A673 (cell line): ENCODE measurements at regions not wholly inside any gene's neighbourhood (a gene's known extent, or its start where the extent isn't known, plus 50 kb on each side); places are given as distances from the start of the nearest gene placed in this dataset. TPM values are rescaled to one million over a fixed set of nuclear protein-coding genes. Genes with fewer than 3 reads are reported as not detected.

Source experiments
- BruUV-seq: library from RNA; stranded (reverse); fragments of 400-500 nt; replicated peaks from 2 replicates; lab custom pipeline; 2021; lab: Mats Ljungman, UMichigan
- CTCF ChIA-PET: fragments of 300-600 bp; sonication (Branson Sonifier 250); formaldehyde crosslinking; loops from one replicate; lab custom pipeline; 2022; ENCODE audit warnings: antibody characterized with exemption; lab: Charles Lee
- POLR2A ChIA-PET: fragments of 300-600 bp; sonication (Branson Sonifier 250); formaldehyde crosslinking; loops from one replicate; lab custom pipeline; 2022; ENCODE audit warnings: antibody characterized with exemption; ENCODE audit not compliant: low non-redundant PET; lab: Charles Lee
- DNase-seq: peaks from one replicate; pipeline ENCODE4 v3.0.0-alpha.2; 2015; ENCODE audit warnings: low spot score
- H3K27ac ChIP-seq: fragments of 200-600 bp; sonication (generic); 2 replicates; pipeline ENCODE4 v1.5.1; 2016; ENCODE audit warnings: mixed run types, low read depth, mild to moderate bottlenecking, mixed read lengths, antibody characterized with exemption, low read length; ENCODE audit not compliant: poor library complexity, severe bottlenecking
- H3K27me3 ChIP-seq: fragments of 200-600 bp; sonication (generic); replicated peaks from 2 replicates; pipeline ENCODE4 v1.6.1; 2017; ENCODE audit warnings: mixed run types, low read depth, mild to moderate bottlenecking, mixed read lengths, antibody characterized with exemption, low read length; ENCODE audit not compliant: insufficient read depth, poor library complexity
- H3K36me3 ChIP-seq: fragments of 200-600 bp; sonication (generic); 2 replicates; pipeline ENCODE4 v1.6.1; 2016; ENCODE audit warnings: mixed run types, mild to moderate bottlenecking, mixed read lengths, antibody characterized with exemption, low read length; ENCODE audit not compliant: insufficient read depth, poor library complexity, severe bottlenecking
- H3K4me1 ChIP-seq: fragments of 200-600 bp; sonication (generic); 2 replicates; pipeline ENCODE4 v1.6.1; 2017; ENCODE audit warnings: mixed run types, mild to moderate bottlenecking, mixed read lengths, antibody characterized with exemption, low read length; ENCODE audit not compliant: insufficient read depth, poor library complexity, severe bottlenecking
- H3K4me3 ChIP-seq: fragments of 200-600 bp; sonication (generic); 2 replicates; pipeline ENCODE4 v1.5.1; 2016; ENCODE audit warnings: low read depth, mixed run types, mild to moderate bottlenecking, mixed read lengths, low read length; ENCODE audit not compliant: poor library complexity, severe bottlenecking
- H3K9me3 ChIP-seq: fragments of 200-600 bp; sonication (generic); 2 replicates; pipeline ENCODE4 v1.6.1; 2016; ENCODE audit warnings: mixed run types, low read depth, mild to moderate bottlenecking, mixed read lengths, antibody characterized with exemption, low read length; ENCODE audit not compliant: poor library complexity, severe bottlenecking
- EZH2 ChIP-seq: fragments of 200-600 bp; sonication (generic); IDR thresholded peaks from 2 replicates; pipeline ENCODE4 v1.6.1; 2017; ENCODE audit warnings: borderline replicate concordance, low read depth, mild to moderate bottlenecking, mixed read lengths, antibody characterized with exemption, low read length; ENCODE audit not compliant: poor library complexity, severe bottlenecking
- intact Hi-C: fragments of 100-400 bp; cut with micrococcal nuclease; formaldehyde crosslinking; loops from one replicate; pipeline ENCODE4 v1.10.0; 2022; ENCODE audit not compliant: unreplicated experiment
- microRNA-seq: library from miRNA; unstranded; fragments of <30 nt; microRNA quantifications from one replicate; pipeline ENCODE4 v1.2.0, GENCODE V29; 2021
- TF ChIP-seq, protein P1 (sequence below): fragments of 300-800, 200-600 bp; sonication (generic); conservative IDR thresholded peaks from 2 replicates; pipeline ENCODE4 v1.5.1; 2017; ENCODE audit warnings: low read depth, mild to moderate bottlenecking, antibody characterized with exemption, low read length, moderate library complexity, mixed read lengths

DNA sequence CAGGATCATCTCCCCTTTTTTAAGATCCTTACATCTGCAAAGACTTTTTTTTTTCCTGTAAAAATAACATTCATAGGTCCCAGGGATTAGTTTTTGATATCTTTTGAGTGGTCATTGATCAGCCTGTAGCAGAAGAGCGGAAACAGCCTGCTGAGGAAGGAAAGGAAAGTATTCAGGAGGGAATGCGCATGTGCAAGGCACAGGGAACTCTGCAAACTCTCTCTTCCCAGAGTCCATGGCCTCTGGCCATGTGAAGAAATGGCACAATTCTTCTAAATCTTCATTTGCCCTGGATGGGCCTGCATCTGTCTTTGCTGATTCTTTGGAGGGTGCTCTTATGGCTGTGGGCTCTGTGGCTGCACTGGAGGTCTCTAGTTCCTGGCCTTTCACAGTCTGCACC is 60.1 kb upstream of the SKOR2 start:
- H3K4me3 ChIP-seq: no peak overlapping the region
- H3K27ac ChIP-seq: no peak overlapping the region
- TF ChIP-seq, protein P1, sequence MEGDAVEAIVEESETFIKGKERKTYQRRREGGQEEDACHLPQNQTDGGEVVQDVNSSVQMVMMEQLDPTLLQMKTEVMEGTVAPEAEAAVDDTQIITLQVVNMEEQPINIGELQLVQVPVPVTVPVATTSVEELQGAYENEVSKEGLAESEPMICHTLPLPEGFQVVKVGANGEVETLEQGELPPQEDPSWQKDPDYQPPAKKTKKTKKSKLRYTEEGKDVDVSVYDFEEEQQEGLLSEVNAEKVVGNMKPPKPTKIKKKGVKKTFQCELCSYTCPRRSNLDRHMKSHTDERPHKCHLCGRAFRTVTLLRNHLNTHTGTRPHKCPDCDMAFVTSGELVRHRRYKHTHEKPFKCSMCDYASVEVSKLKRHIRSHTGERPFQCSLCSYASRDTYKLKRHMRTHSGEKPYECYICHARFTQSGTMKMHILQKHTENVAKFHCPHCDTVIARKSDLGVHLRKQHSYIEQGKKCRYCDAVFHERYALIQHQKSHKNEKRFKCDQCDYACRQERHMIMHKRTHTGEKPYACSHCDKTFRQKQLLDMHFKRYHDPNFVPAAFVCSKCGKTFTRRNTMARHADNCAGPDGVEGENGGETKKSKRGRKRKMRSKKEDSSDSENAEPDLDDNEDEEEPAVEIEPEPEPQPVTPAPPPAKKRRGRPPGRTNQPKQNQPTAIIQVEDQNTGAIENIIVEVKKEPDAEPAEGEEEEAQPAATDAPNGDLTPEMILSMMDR: no peak
- TF ChIP-seq EZH2: no peak
- H3K9me3 ChIP-seq: no peaks in the 10 kb centered on the region
- H3K4me1 ChIP-seq: no peaks in the 10 kb centered on the region
- ChIA-PET POLR2A (no interaction called here), CTCF (no interaction called here)
- BruUV-seq: no TSS peak
- peaks cover 42% of the 10 kb centered on the region for H3K27me3 ChIP-seq
- intact Hi-C loops: no loop called here
- no peak for DNase-seq
- no peaks in the 10 kb centered on the region for H3K36me3 ChIP-seq

Small RNA genes in the stretch of these regions (microRNA-seq; reads per million reads assigned to microRNA genes)
- not detected for gene MIR4527
